C1 segment of cervical spinal cord (tissue), 14 donors: ENCODE measurements at regions not wholly inside any gene's neighbourhood (a gene's known extent, or its start where the extent isn't known, plus 50 kb on each side); places are given as distances from the start of the nearest gene placed in this dataset.

ENCODE experiments used
- DNase-seq, 14 donors: peaks; one replicate each; lab custom pipeline; 2025; lab: John Stamatoyannopoulos, UW

- DNase-seq: no peak
Observed at GRCh38 chr7:42380401-42380800, 143.4 kb upstream of the GLI3 start.

DNA sequence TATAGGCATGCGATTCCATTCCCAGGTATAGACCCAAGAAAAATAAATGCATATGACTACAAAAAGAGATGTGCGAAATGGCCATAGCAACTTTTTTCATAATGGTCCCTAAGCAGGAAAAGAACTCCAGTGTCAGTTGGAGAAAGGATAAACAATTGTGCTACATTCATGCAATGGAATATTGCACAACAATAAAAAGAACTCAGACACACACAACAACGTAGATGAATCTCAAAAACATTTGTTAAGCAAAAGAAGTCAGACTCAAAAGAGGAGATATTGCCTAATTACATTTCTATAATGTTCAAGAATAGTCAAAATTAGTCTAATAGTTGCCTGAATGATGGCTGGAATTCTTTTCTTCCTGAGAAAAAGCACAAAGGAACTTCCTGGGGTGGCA is 141.1 kb upstream of the GLI3 start:
- DNase-seq: no peak

GRCh38 chr7:42373285-42373684 is 136.3 kb upstream of the GLI3 start:
- no peak for DNase-seq

DNA sequence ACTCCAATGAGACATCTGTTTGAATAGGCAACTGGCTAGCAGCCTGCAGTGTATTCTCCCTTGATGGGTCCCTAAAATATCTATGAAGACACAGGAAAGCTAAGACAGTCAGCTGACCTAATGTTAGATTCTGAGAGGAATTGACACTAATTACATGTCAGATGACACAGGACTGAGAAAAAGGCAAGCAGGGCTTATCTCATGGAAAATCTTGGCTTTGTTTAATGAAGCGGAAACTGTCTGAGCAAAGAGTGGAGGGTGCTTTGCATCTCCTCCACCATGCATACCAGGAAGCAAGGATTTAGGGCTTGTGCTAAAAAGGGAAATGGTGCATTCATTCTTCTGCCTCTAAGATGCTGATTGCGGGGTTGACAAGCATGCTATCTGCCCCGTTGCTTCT is 135.5 kb upstream of the GLI3 start:
- DNase-seq: no peak

DNA sequence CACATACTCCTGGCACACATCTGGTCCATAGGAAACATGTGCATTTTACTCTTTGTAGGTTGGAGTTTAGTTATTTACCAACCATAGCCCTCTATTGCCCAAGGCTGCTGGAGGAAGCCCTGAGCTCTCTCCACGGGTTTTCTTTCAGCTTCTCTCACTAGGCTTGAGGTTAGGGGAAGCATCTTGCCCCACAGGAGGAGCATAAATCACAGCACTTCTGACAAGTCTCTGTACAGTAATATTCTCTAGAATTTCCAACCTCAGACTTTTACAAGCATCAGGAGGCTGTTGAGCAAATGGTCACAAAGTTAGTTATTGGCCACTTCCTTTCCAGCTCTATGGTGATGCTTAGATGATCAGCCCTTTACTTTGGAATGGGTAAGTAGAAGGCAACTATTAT is 122.9 kb upstream of the GLI3 start:
- no peak for DNase-seq

DNA sequence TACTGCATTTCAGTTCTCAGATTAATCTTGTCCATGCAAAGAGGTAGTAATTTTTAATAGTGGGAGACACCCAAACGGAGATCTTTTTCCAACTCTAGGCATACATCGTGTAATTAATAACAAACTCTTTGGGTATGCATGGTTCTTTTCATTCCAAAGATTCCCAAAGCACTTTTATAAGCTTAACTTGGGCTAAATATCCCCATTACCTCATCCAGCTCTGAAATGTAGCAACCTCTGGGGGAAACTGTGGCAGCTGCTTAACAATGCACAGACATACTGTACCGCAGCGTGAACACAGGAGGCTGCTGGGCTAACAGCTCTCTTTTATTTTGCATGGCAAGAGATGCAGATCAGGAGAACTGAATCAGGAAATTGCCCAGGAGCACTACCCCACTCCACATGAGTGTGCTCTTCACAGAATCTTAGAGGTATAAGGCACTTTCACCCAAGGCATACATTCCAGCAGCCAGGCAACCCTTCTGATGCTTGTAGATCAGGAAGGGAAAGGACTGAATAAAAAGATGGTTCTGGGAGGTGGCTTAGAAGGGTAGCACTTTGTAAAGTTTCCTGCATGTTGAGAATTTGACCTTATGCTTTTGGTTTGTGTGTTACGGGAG is 114.4 kb upstream of the GLI3 start:
- DNase-seq: no peak

DNA sequence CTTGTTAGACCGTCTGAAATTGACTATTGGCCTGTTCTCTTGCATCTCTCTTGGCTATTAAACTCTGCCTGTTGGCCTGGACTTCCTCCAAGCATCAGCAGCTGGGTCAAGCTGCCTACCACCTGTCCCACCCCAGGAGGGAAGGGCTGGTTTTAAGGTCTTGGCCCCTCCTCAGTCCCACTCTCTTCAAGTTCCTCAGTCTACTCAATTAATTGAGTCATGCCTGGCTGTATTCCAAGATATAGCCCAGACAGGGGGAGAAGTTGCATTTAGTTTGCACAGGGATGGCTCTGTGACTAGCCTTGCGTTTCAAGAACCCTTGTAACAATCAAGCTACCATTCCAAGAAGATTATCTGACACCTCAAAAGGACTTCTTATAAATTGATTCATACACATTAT is 113.8 kb upstream of the GLI3 start:
- no peak for DNase-seq

DNA sequence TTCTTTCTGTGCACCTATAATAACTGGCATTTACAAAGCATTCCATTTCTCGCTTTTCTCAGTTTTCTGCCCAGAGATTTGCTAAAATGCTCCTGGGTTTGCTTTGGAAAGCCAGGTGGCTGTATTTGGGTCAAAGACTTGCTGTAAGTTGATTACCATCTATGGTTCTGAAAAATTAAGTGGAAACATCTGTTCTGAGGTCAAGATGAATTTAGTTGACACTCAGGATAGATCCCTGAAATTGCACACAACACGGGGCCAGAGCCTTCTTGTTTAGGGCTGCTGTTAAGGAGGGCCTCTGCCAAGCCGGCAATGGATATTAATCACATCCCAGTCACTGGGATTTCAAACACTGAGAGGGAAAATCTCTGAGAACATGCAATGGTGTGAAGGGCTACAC is 111.6 kb upstream of the GLI3 start:
- DNase-seq: no peak

GRCh38 chr7:42348071-42348470 is 111.1 kb upstream of the GLI3 start:
- no peak for DNase-seq

- DNase-seq: no peak
Observed at GRCh38 chr7:42347616-42348015, 110.6 kb upstream of the GLI3 start.

GRCh38 chr7:42345478-42346299 is 108.7 kb upstream of the GLI3 start:
- no peak for DNase-seq

DNA sequence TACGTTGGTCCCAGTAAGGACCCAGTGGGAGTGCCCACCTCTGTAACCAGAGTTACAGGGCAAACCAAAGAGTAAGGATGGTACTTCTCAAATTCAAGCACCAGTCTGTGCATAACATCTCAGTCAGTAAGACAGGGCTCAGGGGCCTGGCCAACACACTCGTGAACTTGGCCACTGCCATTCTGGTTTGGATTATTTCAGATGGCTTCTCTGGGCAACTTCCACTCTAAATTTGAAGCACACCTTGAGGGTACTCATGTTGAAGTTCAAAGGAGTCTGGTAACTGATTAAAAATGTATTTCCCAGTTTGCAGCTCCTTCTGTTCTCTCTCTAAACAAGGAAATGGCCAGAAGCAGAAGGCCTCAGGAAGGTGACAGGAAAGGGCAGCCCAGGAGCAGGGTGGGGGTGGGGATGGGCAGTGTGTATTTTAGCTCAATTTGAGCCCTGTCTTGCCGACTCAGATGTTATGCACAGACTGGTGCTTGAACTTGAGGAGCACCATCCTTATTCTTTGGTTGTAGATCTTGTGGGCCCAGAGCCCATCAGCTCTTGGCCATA is 107.3 kb upstream of the GLI3 start:
- no peak for DNase-seq

DNA sequence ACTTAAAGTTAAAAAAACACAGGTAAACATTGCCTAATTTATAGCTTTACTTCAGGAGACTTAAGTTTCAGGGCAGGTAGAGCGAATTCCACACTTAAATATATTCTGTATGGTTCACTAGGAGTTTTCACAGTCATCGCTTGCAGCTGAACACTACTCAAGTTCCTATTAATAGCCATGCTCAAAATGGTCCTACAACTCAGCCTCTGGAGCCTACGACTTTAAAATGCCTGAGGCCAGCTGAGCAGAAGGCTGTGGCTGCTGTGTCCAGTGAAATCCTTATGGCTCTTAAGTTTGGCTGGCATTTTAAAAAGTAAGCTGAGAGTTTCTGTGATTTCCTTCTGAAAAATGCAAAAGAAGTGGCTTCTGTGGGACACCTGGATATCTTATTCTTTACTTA is 105.4 kb upstream of the GLI3 start:
- DNase-seq: no peak

GRCh38 chr7:42340436-42340835 is 103.4 kb upstream of the GLI3 start:
- DNase-seq: no peak

DNA sequence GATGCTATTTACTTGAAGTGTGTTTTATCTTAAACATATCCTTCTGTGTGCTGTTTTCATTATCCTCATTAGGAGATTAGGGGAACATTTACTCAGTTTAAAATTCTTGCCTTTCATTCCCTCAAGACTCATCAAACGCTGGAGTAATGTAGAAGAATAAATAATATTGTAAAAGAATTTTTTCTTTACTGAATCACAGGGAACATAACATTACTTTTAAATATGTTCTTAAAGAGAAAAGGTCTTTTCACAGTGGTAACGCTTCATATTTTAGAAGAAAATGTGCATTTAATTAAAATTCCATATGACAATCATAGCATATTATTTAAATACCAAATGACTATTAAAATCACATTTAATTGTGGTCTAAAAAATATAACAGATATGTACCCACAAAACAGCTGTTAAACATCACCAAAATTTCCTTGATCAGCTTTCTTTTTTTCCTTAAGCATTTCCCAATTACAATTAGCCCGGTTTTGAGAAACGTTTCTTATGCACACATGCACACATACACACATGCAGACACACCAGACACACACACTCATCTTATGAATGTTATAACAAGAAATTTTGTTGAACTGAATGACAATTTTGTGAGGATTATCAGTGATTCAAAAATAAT is 102.0 kb upstream of the GLI3 start:
- no peak for DNase-seq

- no peak for DNase-seq
Observed at GRCh38 chr7:42338231-42338915, 101.4 kb upstream of the GLI3 start.

DNA sequence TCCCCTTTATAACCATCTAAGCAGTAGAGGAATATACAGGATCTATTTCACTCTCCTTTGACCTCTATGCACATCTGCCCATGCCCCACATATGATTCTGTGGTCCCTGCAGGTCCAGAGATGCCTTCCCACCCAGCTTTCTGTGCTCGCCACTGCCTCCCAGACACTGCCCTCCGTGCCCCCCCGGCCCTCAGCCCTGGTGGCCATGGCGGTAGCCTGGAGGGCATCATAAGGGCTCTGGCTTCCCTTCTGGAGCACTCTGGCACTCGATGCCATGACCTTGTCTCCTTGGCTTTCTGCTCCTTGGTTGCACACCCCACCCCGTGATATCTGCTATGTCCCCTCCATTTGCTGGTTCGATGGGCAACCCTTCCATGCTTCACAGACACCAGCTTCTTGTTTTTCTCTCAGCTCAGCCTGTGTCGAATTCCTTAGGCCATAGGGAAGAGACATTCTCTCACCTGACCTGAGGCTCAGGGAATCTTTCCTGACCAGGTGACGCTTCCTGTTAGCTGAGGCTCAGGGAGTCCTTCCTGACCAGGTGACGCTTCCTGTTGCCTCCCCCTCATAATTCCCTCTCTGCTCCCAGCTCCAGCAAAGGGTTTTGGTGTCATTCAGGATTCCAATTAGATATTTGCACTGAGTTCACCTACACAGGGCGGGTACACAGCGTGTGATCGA is 100.4 kb upstream of the GLI3 start:
- DNase-seq: peak in 1 of 14 donors; percentile 1

DNA sequence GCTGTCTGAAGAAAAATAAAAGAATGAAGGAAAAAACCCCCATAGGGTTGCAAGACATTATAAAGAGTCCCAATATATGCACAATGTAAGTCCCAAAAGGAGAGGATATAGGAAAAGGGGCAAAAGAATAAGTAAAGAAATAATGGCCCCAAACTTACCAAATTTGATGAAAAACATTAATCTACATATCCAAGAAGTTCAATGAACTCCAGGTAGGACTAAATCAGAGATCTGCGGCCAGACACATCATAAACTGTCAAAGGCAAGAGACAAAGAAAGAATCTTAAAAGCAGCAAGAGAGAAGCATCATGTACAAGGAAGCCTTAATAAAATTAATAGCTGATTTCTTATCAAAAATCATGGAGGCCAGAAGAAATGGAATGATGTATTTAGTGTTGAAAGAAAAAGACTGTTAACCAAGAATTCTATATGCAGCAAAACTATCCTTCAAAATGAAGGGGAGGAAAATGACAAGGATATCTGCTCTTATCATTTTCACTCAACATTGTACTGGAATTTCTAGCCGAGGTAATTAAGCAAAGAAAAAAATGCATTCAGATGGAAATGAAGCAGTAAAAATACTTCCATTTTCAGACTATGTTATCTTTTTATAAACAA is 95.7 kb upstream of the GLI3 start:
- DNase-seq: no peak

GRCh38 chr7:42319631-42320030 is 82.6 kb upstream of the GLI3 start:
- DNase-seq: no peak

GRCh38 chr7:42315631-42316030 is 78.6 kb upstream of the GLI3 start:
- DNase-seq: no peak

GRCh38 chr7:42315103-42315502 is 78.1 kb upstream of the GLI3 start:
- DNase-seq: no peak
